GM12878 (cell line): ENCODE measurements at regions not wholly inside any gene's neighbourhood (a gene's known extent, or its start where the extent isn't known, plus 50 kb on each side); places are given as distances from the start of the nearest gene placed in this dataset.

ENCODE experiments used
- ATAC-seq: fragments of 200-7000 bp; cut with Tn5 transposase; 3 replicates; pipeline ENCODE4 v1.9.1; 2020; ENCODE audit warnings: mild to moderate bottlenecking, moderate library complexity
- BruUV-seq: library from RNA; stranded (reverse); fragments of 400-500 nt; replicated peaks from 2 replicates; lab custom pipeline; 2021; lab: Mats Ljungman, UMichigan
- CTCF ChIA-PET: fragments of 300-600 bp; sonication (Branson Sonifier 250); formaldehyde crosslinking; extraction: SDS; loops from one replicate; lab custom pipeline; 2021; ENCODE audit warnings: inconsistent platforms; lab: Yijun Ruan, JAX
- POLR2A ChIA-PET: fragments of 350-600 bp; formaldehyde crosslinking; extraction: SDS; loops from one replicate; lab custom pipeline; 2021; ENCODE audit warnings: inconsistent platforms; lab: Charles Lee
- RAD21 ChIA-PET: fragments of 300-600 bp; sonication (Branson Sonifier 250); formaldehyde crosslinking; loops from one replicate; lab custom pipeline; 2023; ENCODE audit warnings: antibody characterized with exemption; ENCODE audit not compliant: unreplicated experiment; lab: Charles Lee
- SMC1A ChIA-PET: fragments of 300-600 bp; sonication (Branson Sonifier 250); formaldehyde crosslinking; loops from one replicate; lab custom pipeline; 2023; ENCODE audit not compliant: unreplicated experiment, uncharacterized antibody; lab: Charles Lee
- DNase-seq: peaks from one replicate; pipeline ENCODE4 v3.0.0-alpha.2; 2011; ENCODE audit warnings: low read depth, low spot score
- FAIRE-seq: peaks from 3 replicates; lab custom pipeline; 2011; peaks lifted over from hg19 to GRCh38; lab: Jason Lieb, UNC
- H2AFZ ChIP-seq: 2 replicates; pipeline ENCODE4 v1.6.0; 2011; ENCODE audit warnings: low read depth, low read length, control low read depth; ENCODE audit not compliant: control insufficient read depth
- H3K27ac ChIP-seq: 2 replicates; pipeline ENCODE4 v1.5.1; 2011; ENCODE audit warnings: control low read depth; ENCODE audit not compliant: control insufficient read depth, insufficient read depth
- H3K27me3 ChIP-seq, 2 experiments: replicated peaks in 1 of 2; 2 replicates each; pipeline versions ENCODE4 v1.6.0 to v1.6.1; 2011; ENCODE audit warnings: low read length in 1 of 2; ENCODE audit not compliant: control insufficient read depth in 2 of 2, insufficient read depth in 2 of 2
- H3K36me3 ChIP-seq, 2 experiments: 2 replicates each; pipeline ENCODE4 v1.5.1; 2011; ENCODE audit warnings: low read length in 1 of 2; ENCODE audit not compliant: control insufficient read depth in 2 of 2, insufficient read depth in 2 of 2
- H3K4me1 ChIP-seq: 2 replicates; pipeline ENCODE4 v1.6.1; 2011; ENCODE audit warnings: mild to moderate bottlenecking, low read length, moderate library complexity, mixed read lengths; ENCODE audit not compliant: control insufficient read depth, insufficient read depth
- H3K4me2 ChIP-seq: 2 replicates; pipeline ENCODE4 v1.6.0; 2011; ENCODE audit warnings: control low read depth; ENCODE audit not compliant: control insufficient read depth, insufficient read depth
- H3K4me3 ChIP-seq: fragments of 200-600 bp; sonication (generic); 2 replicates; pipeline ENCODE4 v1.5.1; 2016
- H3K79me2 ChIP-seq: 2 replicates; pipeline ENCODE4 v1.6.0; 2011; ENCODE audit warnings: low read length; ENCODE audit not compliant: control insufficient read depth, insufficient read depth
- H3K9ac ChIP-seq: 2 replicates; pipeline ENCODE4 v1.8.0; 2011; ENCODE audit warnings: low read length, control low read depth, mixed read lengths; ENCODE audit not compliant: control insufficient read depth, insufficient read depth
- H3K9me3 ChIP-seq: replicated peaks from 3 replicates; pipeline ENCODE4 v1.5.1; 2011; ENCODE audit warnings: mild to moderate bottlenecking, low read length; ENCODE audit not compliant: control insufficient read depth, insufficient read depth
- H4K20me1 ChIP-seq: 2 replicates; pipeline ENCODE4 v1.6.0; 2011; ENCODE audit not compliant: control insufficient read depth, insufficient read depth
- CUX1 ChIP-seq: IDR thresholded peaks from 2 replicates; pipeline ENCODE4 v1.6.1; 2012; ENCODE audit warnings: improper control_type of control experiment, low read depth, low read length; ENCODE audit not compliant: insufficient replicate concordance
- HDAC2 ChIP-seq: fragments of 200-600 bp; sonication (generic); IDR thresholded peaks from 2 replicates; pipeline ENCODE4 v1.6.1; 2017
- NFYA ChIP-seq: IDR thresholded peaks from 2 replicates; pipeline ENCODE4 v1.6.1; 2011; ENCODE audit warnings: low read depth, mild to moderate bottlenecking, low read length, improper control_type of control experiment, borderline replicate concordance
- RBBP5 ChIP-seq: fragments of 200-600 bp; sonication (generic); conservative IDR thresholded peaks from 2 replicates; pipeline ENCODE4 v1.6.1; 2016
- ZSCAN29 ChIP-seq: fragments of 450-650 bp; IDR thresholded peaks from 2 replicates; pipeline ENCODE4 v1.6.1; 2017; ENCODE audit warnings: mild to moderate bottlenecking, moderate library complexity
- WGBS: methylation state at CpG from one replicate; pipeline ENCODE4 v1.1.6; 2016; ENCODE audit warnings: low lambda C conversion rate; ENCODE audit not compliant: insufficient replicate concordance, insufficient coverage; ENCODE audit errors: missing lambda C conversion rate; 5-methylcytosine and 5-hydroxymethylcytosine counted together
- in situ Hi-C: fragments of 300-500 bp; cut with MboI; formaldehyde crosslinking; loops from 9 replicates; pipeline ENCODE4 v1.14.3; 2018; ENCODE audit warnings: mixed read lengths
- intact Hi-C: fragments of 100-400 bp; cut with micrococcal nuclease; formaldehyde crosslinking; loops from one replicate; pipeline ENCODE4 v1.14.2; 2022; ENCODE audit not compliant: unreplicated experiment

- TF ChIP-seq CUX1 = no peak
- TF ChIP-seq, all 136 proteins: peak for 0
Measured at GRCh38 chr9:87148331-87149104, 201.2 kb upstream of the GAS1 start (continued).

GRCh38 chr9:87149799-87150198 lies 202.5 kb upstream of the GAS1 start:
- intact Hi-C loops = no loop called here
- Histone ChIP-seq H2AFZ (no peak overlapping the region), H3K79me2 (no peaks in the 10 kb centered on the region), H3K27ac (no peak overlapping the region), H3K27me3 (peaks cover 1 to 8% of the 10 kb centered on the region in 2 experiments; a peak in 3 of 4 replicates), H3K4me3 (no peak overlapping the region), H3K36me3 (no peaks in the 10 kb centered on the region), H4K20me1 (no peaks in the 10 kb centered on the region), H3K4me1 (no peaks in the 10 kb centered on the region), H3K9ac (no peak overlapping the region), H3K4me2 (no peak overlapping the region), H3K9me3 (no peaks in the 10 kb centered on the region)
- ChIA-PET SMC1A (no interaction called here), CTCF (no interaction called here), RAD21 (no interaction called here), POLR2A (no interaction called here)
- DNase-seq = no peak
- 35% methylated on average over 4 of the region's 4 CpGs for WGBS
- ATAC-seq = no peak
- FAIRE-seq = no peak
- BruUV-seq = no TSS peak
- TF ChIP-seq RBBP5 (no peak), ZSCAN29 (no peak), NFYA (no peak), HDAC2 (no peak)
- in situ Hi-C loops = no loop called here
